IMR-90 (cell line): ENCODE measurements at regions not wholly inside any gene's neighbourhood (a gene's known extent, or its start where the extent isn't known, plus 50 kb on each side); places are given as distances from the start of the nearest gene placed in this dataset.

Source experiments
- ATAC-seq: fragments of 200-7000 bp; cut with Tn5 transposase; 2 replicates; pipeline ENCODE4 v1.9.1; 2020; ENCODE audit warnings: low read depth, mild to moderate bottlenecking, moderate library complexity
- BruUV-seq: library from RNA; stranded (reverse); fragments of 400-500 nt; replicated peaks from 2 replicates; lab custom pipeline; 2021; lab: Mats Ljungman, UMichigan
- CTCF ChIA-PET: fragments of 300-600 bp; formaldehyde crosslinking; extraction: SDS; loops from one replicate; lab custom pipeline; 2021; ENCODE audit warnings: antibody characterized with exemption; lab: Yijun Ruan, JAX
- POLR2A ChIA-PET: fragments of 300-600 bp; sonication (Branson Sonifier 250); formaldehyde crosslinking; loops from one replicate; lab custom pipeline; 2022; ENCODE audit warnings: antibody characterized with exemption; ENCODE audit not compliant: unreplicated experiment; lab: Charles Lee
- DNase-seq: peaks from one replicate; pipeline ENCODE4 v3.0.0; 2013
- H2AFZ ChIP-seq: replicated peaks from 2 replicates; pipeline ENCODE3; 2013; ENCODE audit warnings: low read length, mild to moderate bottlenecking; ENCODE audit not compliant: poor library complexity
- H2AK5ac ChIP-seq: 2 replicates; pipeline ENCODE4 v1.6.1; 2013; ENCODE audit warnings: low read depth, low read length, inconsistent platforms
- H2AK9ac ChIP-seq: replicated peaks from 2 replicates; pipeline ENCODE3; 2013; ENCODE audit warnings: mild to moderate bottlenecking, low read depth, low read length, moderate library complexity; ENCODE audit not compliant: poor library complexity
- H2BK120ac ChIP-seq: 2 replicates; pipeline ENCODE4 v1.6.1; 2013; ENCODE audit warnings: low read depth, low read length, inconsistent platforms
- H2BK15ac ChIP-seq: 3 replicates; pipeline ENCODE4 v1.6.1; 2013; ENCODE audit warnings: low read depth, low read length, inconsistent platforms
- H2BK20ac ChIP-seq: 2 replicates; pipeline ENCODE4 v1.6.1; 2013; ENCODE audit warnings: low read depth, mild to moderate bottlenecking, inconsistent platforms, low read length, moderate library complexity
- H2BK5ac ChIP-seq: 2 replicates; pipeline ENCODE4 v1.6.1; 2013; ENCODE audit warnings: mild to moderate bottlenecking, low read depth, low read length, inconsistent platforms; ENCODE audit not compliant: poor library complexity, severe bottlenecking
- H3K14ac ChIP-seq: replicated peaks from 2 replicates; pipeline ENCODE4 v1.6.1; 2013; ENCODE audit warnings: low read depth, low read length, inconsistent platforms
- H3K18ac ChIP-seq: 2 replicates; pipeline ENCODE4 v1.6.1; 2013; ENCODE audit warnings: low read depth, low read length, control low read depth
- H3K23ac ChIP-seq: 2 replicates; pipeline ENCODE4 v1.6.1; 2013; ENCODE audit warnings: low read depth, low read length, inconsistent platforms
- H3K27ac ChIP-seq: 2 replicates; pipeline ENCODE4 v1.5.1; 2013; ENCODE audit warnings: mild to moderate bottlenecking, control low read depth, low read length; ENCODE audit not compliant: insufficient read depth
- H3K27me3 ChIP-seq: 2 replicates; pipeline ENCODE4 v1.6.1; 2013; ENCODE audit warnings: low read length; ENCODE audit not compliant: control insufficient read depth, insufficient read depth
- H3K36me3 ChIP-seq: 2 replicates; pipeline ENCODE4 v1.6.1; 2013; ENCODE audit warnings: low read length, mixed read lengths; ENCODE audit not compliant: control insufficient read depth, insufficient read depth
- H3K4ac ChIP-seq: 2 replicates; pipeline ENCODE4 v1.6.1; 2013; ENCODE audit warnings: low read depth, low read length, inconsistent platforms
- H3K4me1 ChIP-seq: 2 replicates; pipeline ENCODE4 v1.6.1; 2013; ENCODE audit warnings: low read length, mixed read lengths; ENCODE audit not compliant: control insufficient read depth, insufficient read depth
- H3K4me2 ChIP-seq: 2 replicates; pipeline ENCODE4 v1.6.1; 2013; ENCODE audit warnings: low read depth, mild to moderate bottlenecking, control low read depth, low read length, moderate library complexity
- H3K4me3 ChIP-seq: 2 replicates; pipeline ENCODE4 v1.5.1; 2013; ENCODE audit warnings: low read depth, mild to moderate bottlenecking, control low read depth, low read length, moderate library complexity; ENCODE audit not compliant: insufficient read depth
- H3K56ac ChIP-seq: 2 replicates; pipeline ENCODE4 v1.6.1; 2013; ENCODE audit warnings: low read length, inconsistent platforms; ENCODE audit not compliant: insufficient read depth; ENCODE audit errors: extremely low read depth
- H3K79me1 ChIP-seq, 2 experiments: 2 replicates each; pipeline ENCODE4 v1.6.1; 2013; ENCODE audit warnings: low read length in 2 of 2, inconsistent platforms in 1 of 2, low read depth in 1 of 2
- H3K9ac ChIP-seq: 2 replicates; pipeline ENCODE4 v1.6.1; 2013; ENCODE audit warnings: low read depth, low read length, control low read depth
- H3K9me1 ChIP-seq: 2 replicates; pipeline ENCODE4 v1.6.1; 2013; ENCODE audit warnings: low read length, inconsistent platforms; ENCODE audit not compliant: insufficient read depth
- H3K9me3 ChIP-seq: 2 replicates; pipeline ENCODE4 v1.6.1; 2013; ENCODE audit warnings: low read length; ENCODE audit not compliant: control insufficient read depth, insufficient read depth
- H4K20me1 ChIP-seq: 2 replicates; pipeline ENCODE4 v1.6.1; 2013; ENCODE audit warnings: low read length, inconsistent platforms; ENCODE audit not compliant: insufficient read depth
- H4K5ac ChIP-seq: 2 replicates; pipeline ENCODE4 v1.6.1; 2013; ENCODE audit warnings: mild to moderate bottlenecking, low read depth, low read length, control low read depth
- H4K8ac ChIP-seq, 2 experiments: 2 replicates each; pipeline ENCODE4 v1.6.1; 2013; ENCODE audit warnings: low read depth in 2 of 2, low read length in 2 of 2, control low read depth in 1 of 2, inconsistent platforms in 1 of 2
- H4K91ac ChIP-seq: 2 replicates; pipeline ENCODE4 v1.6.1; 2013; ENCODE audit warnings: low read depth, low read length, inconsistent platforms; ENCODE audit not compliant: insufficient read depth
- BHLHE40 ChIP-seq: fragments of 150-350 bp; IDR thresholded peaks from 2 replicates; pipeline ENCODE4 v1.6.1; 2016; ENCODE audit warnings: mild to moderate bottlenecking, low read depth, low read length
- CHD1 ChIP-seq: IDR thresholded peaks from 2 replicates; pipeline ENCODE4 v1.6.1; 2012; ENCODE audit warnings: low read depth, low read length, improper control_type of control experiment
- ELK1 ChIP-seq: fragments of 150-350 bp; IDR thresholded peaks from 2 replicates; pipeline ENCODE4 v1.6.1; 2016; ENCODE audit warnings: low read depth, mild to moderate bottlenecking, low read length, moderate library complexity, borderline replicate concordance
- MAFK ChIP-seq: IDR thresholded peaks from 2 replicates; pipeline ENCODE4 v1.6.1; 2012; ENCODE audit warnings: low read depth, low read length, improper control_type of control experiment
- RFX5 ChIP-seq: IDR thresholded peaks from 2 replicates; pipeline ENCODE4 v1.8.0; 2012; ENCODE audit warnings: low read depth, mild to moderate bottlenecking, low read length, moderate library complexity
- SMC3 ChIP-seq: fragments of 150-350 bp; IDR thresholded peaks from 2 replicates; pipeline ENCODE4 v1.6.1; 2016; ENCODE audit warnings: low read depth, mild to moderate bottlenecking, antibody characterized with exemption, low read length, moderate library complexity
- WGBS, 2 experiments: methylation state at CpG; one replicate each; pipeline versions ENCODE4 v1.1.5 to v1.1.7; 2013; ENCODE audit warnings: missing lambda C conversion rate in 2 of 2; ENCODE audit not compliant: insufficient read length in 1 of 2; ENCODE audit errors: extremely low coverage in 2 of 2; 5-methylcytosine and 5-hydroxymethylcytosine counted together
- dilution Hi-C: fragments of 300-500 bp; cut with HindIII; formaldehyde crosslinking; loops from one replicate; pipeline ENCODE4 v1.14.3; 2018; ENCODE audit warnings: low sequenced_read_pairs; ENCODE audit not compliant: unreplicated experiment
- in situ Hi-C: fragments of 300-500 bp; cut with MboI; formaldehyde crosslinking; loops from 3 replicates; pipeline ENCODE4 v1.14.3; 2019; ENCODE audit warnings: low sequenced_read_pairs, inconsistent platforms, mixed read lengths
- intact Hi-C: fragments of 100-400 bp; cut with micrococcal nuclease; formaldehyde crosslinking; loops from 2 replicates; pipeline ENCODE4 v1.10.0; 2022

- Histone ChIP-seq H4K91ac (no peak overlapping the region), H3K18ac (no peak overlapping the region), H2AFZ (no peak overlapping the region), H3K56ac (no peak overlapping the region), H3K9me3 (no peaks in the 10 kb centered on the region; the same call in 1 of the 2 replicates), H2BK5ac (no peak overlapping the region), H2BK15ac (no peak overlapping the region), H3K36me3 (no peaks in the 10 kb centered on the region), H4K5ac (no peak overlapping the region), H4K20me1 (no peaks in the 10 kb centered on the region), H3K14ac (no peak overlapping the region), H2BK120ac (no peak overlapping the region), H2AK5ac (no peak overlapping the region), H3K9me1 (no peaks in the 10 kb centered on the region), H4K8ac (no peak overlapping the region), H3K23ac (no peak overlapping the region), H3K4me3 (no peak overlapping the region), H3K4ac (no peak overlapping the region), H3K4me1 (no peaks in the 10 kb centered on the region), H3K27me3 (peaks cover 9% of the 10 kb centered on the region), H3K79me1 (no peaks in the 10 kb centered on the region), H2AK9ac (no peak overlapping the region), H3K9ac (no peak overlapping the region), H3K27ac (no peak overlapping the region), H2BK20ac (no peak overlapping the region), H3K4me2 (no peak overlapping the region)
- CTCF ChIA-PET, result no interaction called here
- 20% methylated on average over 2 of the region's 3 CpGs; no CpG with 5 or more reads in 1 of the 2 experiments for WGBS, 2 experiments
- no peak for TF ChIP-seq SMC3
- no peak for TF ChIP-seq MAFK
- no peak for TF ChIP-seq ELK1
- no peak for TF ChIP-seq BHLHE40
- TF ChIP-seq CHD1, result no peak
- no peak for TF ChIP-seq RFX5
- ATAC-seq, result no peak
- BruUV-seq, result no TSS peak
- DNase-seq, result no peak
- dilution Hi-C loops, result no loop called here
- POLR2A ChIA-PET, result no interaction called here
- in situ Hi-C loops, result no loop called here
- intact Hi-C loops, result no loop called here
Observed at GRCh38 chr20:56820984-56821383, 191.9 kb downstream of the TFAP2C start.
